Activated CD4-positive, alpha-beta T cell treated with anti-CD3 and anti-CD28 coated beads, Interleukin-2, amount 10 ng/mL, durations not matched to agents 24 days and 14 days (primary cell): ENCODE measurements at regions not wholly inside any gene's neighbourhood (a gene's known extent, or its start where the extent isn't known, plus 50 kb on each side); places are given as distances from the start of the nearest gene placed in this dataset.

Source experiments
- DNase-seq: peaks from one replicate; pipeline ENCODE4 v3.0.0; 2022
- H3K27ac Mint-ChIP-seq: one replicate; pipeline ENCODE4 v1.8.0; 2022; ENCODE audit warnings: mild to moderate bottlenecking, mixed read lengths
- H3K27me3 Mint-ChIP-seq: one replicate; pipeline ENCODE4 v1.8.0; 2022; ENCODE audit warnings: mixed read lengths
- H3K36me3 Mint-ChIP-seq: one replicate; pipeline ENCODE4 v1.8.0; 2022; ENCODE audit warnings: low read depth, mild to moderate bottlenecking, mixed read lengths
- H3K4me1 Mint-ChIP-seq: one replicate; pipeline ENCODE4 v1.8.0; 2021; ENCODE audit warnings: mixed read lengths
- H3K4me3 Mint-ChIP-seq: one replicate; pipeline ENCODE4 v1.8.0; 2022; ENCODE audit warnings: mild to moderate bottlenecking, moderate library complexity, mixed read lengths
- H3K9me3 Mint-ChIP-seq: one replicate; pipeline ENCODE4 v1.8.0; 2021; ENCODE audit warnings: mixed read lengths
- intact Hi-C: fragments of 100-400 bp; cut with micrococcal nuclease; formaldehyde crosslinking; loops from one replicate; pipeline ENCODE4 v1.15.1; 2023

- H3K9me3 Mint-ChIP-seq: no peaks in the 10 kb centered on the region
- H3K36me3 Mint-ChIP-seq: no peaks in the 10 kb centered on the region
- no peak overlapping the region for H3K27ac Mint-ChIP-seq
- H3K27me3 Mint-ChIP-seq: peaks cover 11% of the 10 kb centered on the region
- H3K4me3 Mint-ChIP-seq: no peak overlapping the region
- H3K4me1 Mint-ChIP-seq: no peaks in the 10 kb centered on the region
- intact Hi-C loops: no loop called here
- DNase-seq: no peak
These were observed 171.7 kb downstream of the LSM5 start for GRCh38 chr7:32318300-32319011.

GRCh38 chr7:32316839-32317238 is 173.3 kb downstream of the LSM5 start:
- Mint-ChIP-seq H3K36me3 (no peaks in the 10 kb centered on the region), H3K27ac (no peak overlapping the region), H3K4me1 (no peaks in the 10 kb centered on the region), H3K9me3 (no peaks in the 10 kb centered on the region), H3K4me3 (no peak overlapping the region), H3K27me3 (peaks cover 11% of the 10 kb centered on the region)
- intact Hi-C loops: no loop called here
- DNase-seq: no peak

GRCh38 chr7:32314761-32315160 is 175.4 kb downstream of the LSM5 start:
- no peak for DNase-seq
- Mint-ChIP-seq H3K4me3 (no peak overlapping the region), H3K27ac (no peak overlapping the region), H3K9me3 (no peaks in the 10 kb centered on the region), H3K27me3 (peaks cover 8% of the 10 kb centered on the region), H3K4me1 (no peaks in the 10 kb centered on the region), H3K36me3 (no peaks in the 10 kb centered on the region)
- intact Hi-C loops: no loop called here

- no peak overlapping the region for H3K4me3 Mint-ChIP-seq
- peaks cover 44% of the 10 kb centered on the region for H3K27me3 Mint-ChIP-seq
- peaks cover 2% of the 10 kb centered on the region for H3K4me1 Mint-ChIP-seq
- no peaks in the 10 kb centered on the region for H3K9me3 Mint-ChIP-seq
- intact Hi-C loops: no loop called here
- no peak for DNase-seq
- H3K36me3 Mint-ChIP-seq: no peaks in the 10 kb centered on the region
- H3K27ac Mint-ChIP-seq: no peak overlapping the region
These were observed 188.8 kb downstream of the LSM5 start for GRCh38 chr7:32301427-32301826.

- intact Hi-C loops: no loop called here
- Mint-ChIP-seq H3K4me1 (peaks cover 2% of the 10 kb centered on the region), H3K36me3 (no peaks in the 10 kb centered on the region), H3K27me3 (peaks cover 47% of the 10 kb centered on the region), H3K27ac (no peak overlapping the region), H3K4me3 (peak overlapping the region; percentile 39), H3K9me3 (no peaks in the 10 kb centered on the region)
- no peak for DNase-seq
These were observed 191.0 kb downstream of the LSM5 start for GRCh38 chr7:32299133-32299702.

- H3K27ac Mint-ChIP-seq: no peak overlapping the region
- H3K4me3 Mint-ChIP-seq: peak overlapping the region; percentile 39
- H3K9me3 Mint-ChIP-seq: no peaks in the 10 kb centered on the region
- no peak for DNase-seq
- intact Hi-C loops: no loop called here
- H3K4me1 Mint-ChIP-seq: peaks cover 2% of the 10 kb centered on the region
- no peaks in the 10 kb centered on the region for H3K36me3 Mint-ChIP-seq
- peaks cover 47% of the 10 kb centered on the region for H3K27me3 Mint-ChIP-seq
These were observed 191.6 kb downstream of the LSM5 start for GRCh38 chr7:32298408-32299132.

- H3K27me3 Mint-ChIP-seq: peaks cover 22% of the 10 kb centered on the region
- no peaks in the 10 kb centered on the region for H3K9me3 Mint-ChIP-seq
- H3K4me1 Mint-ChIP-seq: peaks cover 2% of the 10 kb centered on the region
- intact Hi-C loops: no loop called here
- no peak for DNase-seq
- H3K27ac Mint-ChIP-seq: no peak overlapping the region
- H3K36me3 Mint-ChIP-seq: no peaks in the 10 kb centered on the region
- H3K4me3 Mint-ChIP-seq: no peak overlapping the region
These were observed 196.3 kb downstream of the LSM5 start for GRCh38 chr7:32293833-32294232.

GRCh38 chr7:32289651-32290414 is 200.3 kb downstream of the LSM5 start:
- Mint-ChIP-seq H3K27ac (no peak overlapping the region), H3K27me3 (peaks cover 3% of the 10 kb centered on the region), H3K4me3 (no peak overlapping the region), H3K4me1 (no peaks in the 10 kb centered on the region), H3K9me3 (no peaks in the 10 kb centered on the region), H3K36me3 (no peaks in the 10 kb centered on the region)
- intact Hi-C loops: no loop called here
- DNase-seq: no peak

GRCh38 chr7:32285698-32286097 is 204.5 kb downstream of the LSM5 start:
- Mint-ChIP-seq H3K4me3 (no peak overlapping the region), H3K36me3 (no peaks in the 10 kb centered on the region), H3K27ac (no peak overlapping the region), H3K27me3 (peaks cover 3% of the 10 kb centered on the region), H3K4me1 (no peaks in the 10 kb centered on the region), H3K9me3 (no peaks in the 10 kb centered on the region)
- intact Hi-C loops: no loop called here
- no peak for DNase-seq

GRCh38 chr7:32283546-32283945 is 206.6 kb downstream of the LSM5 start:
- no peak for DNase-seq
- Mint-ChIP-seq H3K27me3 (peaks cover 6% of the 10 kb centered on the region), H3K27ac (no peak overlapping the region), H3K4me3 (no peak overlapping the region), H3K4me1 (no peaks in the 10 kb centered on the region), H3K36me3 (no peaks in the 10 kb centered on the region), H3K9me3 (no peaks in the 10 kb centered on the region)
- intact Hi-C loops: no loop called here

- H3K4me3 Mint-ChIP-seq: no peak overlapping the region
- intact Hi-C loops: no loop called here
- no peaks in the 10 kb centered on the region for H3K9me3 Mint-ChIP-seq
- peaks cover 6% of the 10 kb centered on the region for H3K4me1 Mint-ChIP-seq
- DNase-seq: no peak
- peaks cover 5% of the 10 kb centered on the region for H3K27me3 Mint-ChIP-seq
- no peaks in the 10 kb centered on the region for H3K36me3 Mint-ChIP-seq
- no peak overlapping the region for H3K27ac Mint-ChIP-seq
These were observed 209.3 kb upstream of the PDE1C start for GRCh38 chr7:32279500-32279899.

GRCh38 chr7:32275216-32276009 is 205.2 kb upstream of the PDE1C start:
- Mint-ChIP-seq H3K36me3 (no peaks in the 10 kb centered on the region), H3K4me3 (no peak overlapping the region), H3K27me3 (peaks cover 5% of the 10 kb centered on the region), H3K9me3 (no peaks in the 10 kb centered on the region), H3K4me1 (peaks cover 6% of the 10 kb centered on the region), H3K27ac (no peak overlapping the region)
- intact Hi-C loops: no loop called here
- no peak for DNase-seq

- Mint-ChIP-seq H3K9me3 (no peaks in the 10 kb centered on the region), H3K4me3 (no peak overlapping the region), H3K27me3 (peaks cover 2% of the 10 kb centered on the region), H3K4me1 (peaks cover 6% of the 10 kb centered on the region), H3K36me3 (no peaks in the 10 kb centered on the region), H3K27ac (no peak overlapping the region)
- intact Hi-C loops: no loop called here
- no peak for DNase-seq
These were observed 203.1 kb upstream of the PDE1C start for GRCh38 chr7:32273297-32273696.
